Right atrium auricular region (tissue), 2 donors: ENCODE measurements at regions not wholly inside any gene's neighbourhood (a gene's known extent, or its start where the extent isn't known, plus 50 kb on each side); places are given as distances from the start of the nearest gene placed in this dataset.
A peak's percentile ranks its signal among the peaks of the same experiment; 100 is the strongest.

ENCODE experiments used
- DNase-seq: peaks from one replicate; pipeline ENCODE4 v3.0.0-alpha.2; 2019; ENCODE audit warnings: low spot score
- H3K27ac ChIP-seq, 2 donors: fragments of 200-600 bp; sonication (generic); 1 replicate in 1 of 2; 2 replicates in 1 of 2; pipeline ENCODE4 v1.5.1; 2016 to 2019
- H3K27me3 ChIP-seq, 2 donors: fragments of 200-600 bp; sonication (generic); one replicate each; pipeline versions ENCODE4 v1.5.1 to v1.6.0; 2017 to 2019
- H3K36me3 ChIP-seq: fragments of 200-600 bp; sonication (generic); one replicate; pipeline ENCODE4 v1.5.1; 2016
- H3K4me1 ChIP-seq, 2 donors: fragments of 200-600 bp; sonication (generic); one replicate each; pipeline versions ENCODE4 v1.5.1 to v1.6.0; 2017 to 2019
- H3K4me3 ChIP-seq, 2 donors: fragments of 200-600 bp; sonication (generic); 1 replicate in 1 of 2; 2 replicates in 1 of 2; pipeline ENCODE4 v1.5.1; 2017 to 2019; ENCODE audit warnings: mild to moderate bottlenecking in 1 of 2, moderate library complexity in 1 of 2
- H3K9me3 ChIP-seq, 2 donors: fragments of 200-600 bp; sonication (generic); one replicate each; pipeline ENCODE4 v1.5.1; 2019
- TF ChIP-seq, protein P1 (sequence below), 2 donors: fragments of 200-600 bp; sonication (generic); IDR thresholded peaks; one replicate each; pipeline ENCODE4 v1.5.1; 2019; ENCODE audit warnings: antibody characterized with exemption in 2 of 2

DNA sequence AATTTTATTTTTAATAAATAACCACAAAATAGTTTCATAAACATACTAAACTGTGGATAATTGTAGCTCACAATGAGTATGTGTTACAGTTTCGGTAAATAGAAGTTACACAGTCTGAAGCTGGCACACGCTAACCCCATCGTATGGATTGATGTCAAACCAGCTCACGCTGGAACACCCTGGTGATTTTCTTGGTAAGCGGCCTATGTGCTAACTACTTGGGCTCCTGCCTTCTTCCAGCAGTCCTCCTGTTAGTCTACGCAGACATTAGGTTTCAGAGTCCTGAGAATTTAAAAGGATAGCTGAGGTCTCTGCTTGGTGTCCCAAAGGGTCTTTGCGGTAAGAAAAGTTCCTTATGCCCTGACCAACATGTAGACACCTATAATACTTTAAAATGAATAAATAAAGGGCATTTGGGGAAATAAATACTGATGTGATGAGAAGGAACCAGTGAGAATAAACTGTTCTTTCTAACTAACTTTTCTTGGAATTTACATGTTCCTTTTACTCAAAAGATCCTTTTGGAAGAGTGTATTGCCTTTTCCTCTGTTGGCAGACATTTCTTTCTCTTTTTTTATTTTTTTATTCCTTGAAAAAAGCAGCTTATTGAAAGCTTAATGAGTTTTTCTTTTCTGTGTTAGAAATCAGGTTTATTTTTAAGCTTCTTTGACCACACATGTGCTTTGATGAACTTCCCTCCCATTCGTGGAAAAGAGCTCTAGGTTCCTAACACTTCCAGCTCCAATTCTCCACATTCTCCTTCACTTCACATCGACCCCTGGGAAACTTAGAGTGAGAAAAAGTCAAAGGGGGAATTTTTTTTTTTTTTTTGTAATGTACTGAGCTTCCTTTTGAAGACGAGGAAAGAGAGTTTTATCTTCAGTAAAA, 322.2 kb downstream of the IRS1 start:
- H3K27me3 ChIP-seq: no peaks in the 10 kb centered on the region
- H3K36me3 ChIP-seq: no peaks in the 10 kb centered on the region
- H3K27ac ChIP-seq: peak overlapping the region; percentile 62 to 72
- peaks cover 0 to 15% of the 10 kb centered on the region in 2 donors for H3K4me1 ChIP-seq
- no peak for DNase-seq
- TF ChIP-seq, protein P1, sequence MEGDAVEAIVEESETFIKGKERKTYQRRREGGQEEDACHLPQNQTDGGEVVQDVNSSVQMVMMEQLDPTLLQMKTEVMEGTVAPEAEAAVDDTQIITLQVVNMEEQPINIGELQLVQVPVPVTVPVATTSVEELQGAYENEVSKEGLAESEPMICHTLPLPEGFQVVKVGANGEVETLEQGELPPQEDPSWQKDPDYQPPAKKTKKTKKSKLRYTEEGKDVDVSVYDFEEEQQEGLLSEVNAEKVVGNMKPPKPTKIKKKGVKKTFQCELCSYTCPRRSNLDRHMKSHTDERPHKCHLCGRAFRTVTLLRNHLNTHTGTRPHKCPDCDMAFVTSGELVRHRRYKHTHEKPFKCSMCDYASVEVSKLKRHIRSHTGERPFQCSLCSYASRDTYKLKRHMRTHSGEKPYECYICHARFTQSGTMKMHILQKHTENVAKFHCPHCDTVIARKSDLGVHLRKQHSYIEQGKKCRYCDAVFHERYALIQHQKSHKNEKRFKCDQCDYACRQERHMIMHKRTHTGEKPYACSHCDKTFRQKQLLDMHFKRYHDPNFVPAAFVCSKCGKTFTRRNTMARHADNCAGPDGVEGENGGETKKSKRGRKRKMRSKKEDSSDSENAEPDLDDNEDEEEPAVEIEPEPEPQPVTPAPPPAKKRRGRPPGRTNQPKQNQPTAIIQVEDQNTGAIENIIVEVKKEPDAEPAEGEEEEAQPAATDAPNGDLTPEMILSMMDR (IDR thresholded peaks at IDR 0.05): no peak
- H3K4me3 ChIP-seq: no peak overlapping the region
- H3K9me3 ChIP-seq: no peaks in the 10 kb centered on the region

DNA sequence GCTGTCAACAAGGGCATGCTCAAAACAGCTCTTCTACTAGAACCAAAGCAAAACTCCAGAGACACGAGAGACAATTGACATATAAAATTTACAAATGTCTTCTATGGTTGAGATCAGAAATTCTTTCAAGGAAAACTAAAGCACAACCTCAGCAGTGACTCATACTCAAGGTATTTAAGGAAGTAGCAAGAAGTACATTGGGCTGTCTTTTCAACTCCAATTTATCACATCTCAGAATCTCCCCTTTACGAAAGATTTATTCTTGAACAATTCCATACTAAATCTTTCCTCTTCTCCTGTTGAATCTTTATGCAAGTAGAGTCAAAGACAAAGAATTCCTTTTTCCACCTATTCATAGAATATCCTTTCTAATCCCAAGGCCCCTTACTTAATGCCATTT, 324.0 kb downstream of the IRS1 start:
- no peak for DNase-seq
- TF ChIP-seq, protein P1 (IDR thresholded peaks at IDR 0.05): no peak
- peaks cover 0 to 15% of the 10 kb centered on the region in 2 donors for H3K4me1 ChIP-seq
- no peaks in the 10 kb centered on the region for H3K36me3 ChIP-seq
- no peak overlapping the region for H3K27ac ChIP-seq
- H3K9me3 ChIP-seq: no peaks in the 10 kb centered on the region
- no peak overlapping the region for H3K4me3 ChIP-seq
- H3K27me3 ChIP-seq: no peaks in the 10 kb centered on the region

DNA sequence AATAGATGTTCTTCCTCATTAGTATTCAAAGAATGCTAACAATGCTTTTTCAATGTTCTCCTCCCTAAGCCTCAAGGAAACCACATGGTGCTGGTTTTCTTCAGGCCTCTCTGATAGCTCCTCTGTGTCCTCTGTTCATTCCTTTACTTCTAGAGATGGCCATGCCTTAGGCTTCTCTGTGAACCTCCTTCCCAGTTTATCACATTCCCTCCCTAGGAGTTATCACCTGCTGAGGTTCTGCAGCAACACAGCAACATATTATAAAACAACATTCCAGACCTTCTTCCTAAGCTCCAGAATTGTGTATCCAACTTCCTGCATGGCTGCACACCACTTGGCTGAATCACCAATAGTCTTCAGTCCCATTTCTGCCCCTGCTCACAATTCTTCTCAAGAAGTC, 325.5 kb downstream of the IRS1 start:
- TF ChIP-seq, protein P1 (IDR thresholded peaks at IDR 0.05): no peak
- H3K36me3 ChIP-seq: no peaks in the 10 kb centered on the region
- no peaks in the 10 kb centered on the region for H3K9me3 ChIP-seq
- no peak overlapping the region for H3K27ac ChIP-seq
- H3K4me1 ChIP-seq: peaks cover 0 to 15% of the 10 kb centered on the region in 2 donors
- no peak overlapping the region for H3K4me3 ChIP-seq
- DNase-seq: no peak
- H3K27me3 ChIP-seq: no peaks in the 10 kb centered on the region

DNA sequence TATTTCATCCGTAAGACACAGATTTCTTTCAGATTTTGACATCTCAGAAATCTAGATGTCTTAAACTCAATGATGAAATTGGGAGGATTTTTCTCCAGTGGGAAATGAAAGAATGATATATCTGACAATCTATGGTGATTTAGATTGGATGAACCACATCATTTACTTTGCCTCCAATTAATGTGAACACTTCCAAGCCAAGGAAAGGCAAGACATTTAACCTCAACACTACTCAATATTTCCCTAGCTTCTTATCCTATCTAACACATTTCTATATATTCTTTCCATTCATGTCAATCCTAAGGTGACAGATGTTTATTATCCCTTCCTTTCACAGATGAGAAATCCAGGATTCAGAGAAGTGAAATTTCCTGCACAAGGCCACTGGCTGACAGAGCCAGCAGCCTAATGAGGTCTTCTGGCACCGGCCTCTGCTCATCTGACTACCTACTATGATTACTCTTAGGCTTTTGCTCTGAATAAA, 327.6 kb downstream of the IRS1 start:
- no peak for DNase-seq
- TF ChIP-seq, protein P1 (IDR thresholded peaks at IDR 0.05): no peak
- Histone ChIP-seq H3K36me3 (no peaks in the 10 kb centered on the region), H3K4me3 (no peak overlapping the region), H3K4me1 (no peaks in the 10 kb centered on the region), H3K27me3 (no peaks in the 10 kb centered on the region), H3K9me3 (no peaks in the 10 kb centered on the region), H3K27ac (no peak overlapping the region)

DNA sequence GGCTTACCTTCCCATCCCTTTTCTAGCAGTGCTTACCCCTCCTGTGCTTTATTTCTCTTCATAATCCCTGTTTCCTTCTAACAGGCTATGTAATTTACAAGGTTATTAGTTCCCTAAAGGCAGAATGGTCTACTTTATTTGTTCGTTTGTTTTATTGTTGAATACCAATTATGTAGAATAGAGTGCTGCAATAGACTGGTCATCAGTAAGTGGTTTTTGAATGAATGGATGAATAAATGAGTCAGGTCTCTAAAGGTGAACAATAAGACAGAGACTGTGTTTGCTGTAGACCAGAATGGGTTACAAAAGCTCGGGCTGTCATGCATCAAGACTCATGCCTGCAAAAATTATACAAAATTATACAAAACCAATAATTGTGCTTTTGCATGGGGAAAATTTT, 332.0 kb downstream of the IRS1 start:
- no peaks in the 10 kb centered on the region for H3K27me3 ChIP-seq
- DNase-seq: no peak

More for the DNA sequence above, 332.0 kb downstream of the IRS1 start:
- Histone ChIP-seq H3K9me3 (no peaks in the 10 kb centered on the region), H3K4me1 (no peaks in the 10 kb centered on the region), H3K27ac (no peak overlapping the region), H3K4me3 (no peak overlapping the region), H3K36me3 (no peaks in the 10 kb centered on the region)
- TF ChIP-seq, protein P1 (IDR thresholded peaks at IDR 0.05): no peak
